Uterus (tissue), 3 donors: ENCODE measurements at regions not wholly inside any gene's neighbourhood (a gene's known extent, or its start where the extent isn't known, plus 50 kb on each side); places are given as distances from the start of the nearest gene placed in this dataset.

ENCODE experiments used
- DNase-seq, 2 donors: peaks; one replicate each; pipeline ENCODE4 v3.0.0-alpha.2; 2019 to 2020
- H3K27ac ChIP-seq, 2 donors: fragments of 200-600 bp; sonication (generic); 1 replicate in 1 of 2; 2 replicates in 1 of 2; pipeline ENCODE4 v1.5.1; 2016 to 2018
- H3K27me3 ChIP-seq, 2 donors: fragments of 200-600 bp; sonication (generic); one replicate each; pipeline ENCODE4 v1.5.1; 2018 to 2019; ENCODE audit warnings: control low read depth in 1 of 2
- H3K36me3 ChIP-seq, 2 donors: fragments of 200-600 bp; sonication (generic); one replicate each; pipeline ENCODE4 v1.5.1; 2019; ENCODE audit warnings: control low read depth in 1 of 2
- H3K4me1 ChIP-seq, 2 donors: fragments of 200-600 bp; sonication (generic); one replicate each; pipeline ENCODE4 v1.5.1; 2018 to 2019; ENCODE audit warnings: control low read depth in 1 of 2
- H3K4me3 ChIP-seq, 2 donors: fragments of 200-600 bp; sonication (generic); 1 replicate in 1 of 2; 2 replicates in 1 of 2; pipeline ENCODE4 v1.5.1; 2018 to 2019; ENCODE audit warnings: mild to moderate bottlenecking in 1 of 2
- H3K9me3 ChIP-seq, 2 donors: fragments of 200-600 bp; sonication (generic); one replicate each; pipeline ENCODE4 v1.5.1; 2019; ENCODE audit warnings: control low read depth in 1 of 2
- CTCF ChIP-seq, 4 experiments: fragments of 200-600 bp in 2 of 4; fragments of 450-650 bp in 2 of 4; sonication (generic) in 2 of 4; IDR thresholded peaks; one replicate each; pipeline ENCODE4 v1.5.1; 2016 to 2019; ENCODE audit warnings: antibody characterized with exemption in 4 of 4, mild to moderate bottlenecking in 2 of 4, moderate library complexity in 1 of 4
- POLR2A ChIP-seq, 2 donors: fragments of 450-650 bp; IDR thresholded peaks; one replicate each; pipeline ENCODE4 v1.6.1; 2016; ENCODE audit warnings: antibody characterized with exemption in 2 of 2, mild to moderate bottlenecking in 1 of 2, moderate library complexity in 1 of 2
- intact Hi-C: fragments of 100-400 bp; cut with DNase I; formaldehyde crosslinking; loops from one replicate; pipeline ENCODE4 v1.15.1; 2023; ENCODE audit warnings: low total_unique reads
- donor health status: DM: yes; HTN: yes; CAD: no.

- intact Hi-C loops = no loop called here
- H3K4me1 ChIP-seq = peaks cover 0 to 5% of the 10 kb centered on the region in 2 donors
- no peaks in the 10 kb centered on the region for H3K27me3 ChIP-seq
- no peak overlapping the region for H3K4me3 ChIP-seq
- H3K9me3 ChIP-seq = no peaks in the 10 kb centered on the region
- no peak for DNase-seq
- H3K36me3 ChIP-seq = no peaks in the 10 kb centered on the region
- TF ChIP-seq POLR2A (IDR thresholded peaks at IDR 0.05) = no peak
- TF ChIP-seq CTCF (IDR thresholded peaks at IDR 0.05) = no peak
- H3K27ac ChIP-seq = no peak overlapping the region
Measured at GRCh38 chr12:67446716-67447115, 177.6 kb downstream of the CAND1 start.

GRCh38 chr12:67447180-67447579 is 178.0 kb downstream of the CAND1 start:
- DNase-seq = no peak
- H3K4me1 ChIP-seq = peaks cover 0 to 3% of the 10 kb centered on the region in 2 donors
- H3K4me3 ChIP-seq = no peak overlapping the region
- H3K27ac ChIP-seq = no peak overlapping the region
- no peaks in the 10 kb centered on the region for H3K27me3 ChIP-seq
- H3K36me3 ChIP-seq = no peaks in the 10 kb centered on the region
- TF ChIP-seq CTCF (IDR thresholded peaks at IDR 0.05) = no peak
- no peak for TF ChIP-seq POLR2A (IDR thresholded peaks at IDR 0.05)
- intact Hi-C loops = no loop called here
- H3K9me3 ChIP-seq = no peaks in the 10 kb centered on the region

GRCh38 chr12:67449591-67450052 is 180.5 kb downstream of the CAND1 start:
- DNase-seq = no peak
- H3K36me3 ChIP-seq = no peaks in the 10 kb centered on the region
- no peak for TF ChIP-seq POLR2A (IDR thresholded peaks at IDR 0.05)
- TF ChIP-seq CTCF (IDR thresholded peaks at IDR 0.05) = no peak
- H3K4me3 ChIP-seq = no peak overlapping the region
- H3K4me1 ChIP-seq = no peaks in the 10 kb centered on the region
- intact Hi-C loops = no loop called here
- no peaks in the 10 kb centered on the region for H3K27me3 ChIP-seq
- H3K9me3 ChIP-seq = no peaks in the 10 kb centered on the region
- no peak overlapping the region for H3K27ac ChIP-seq

DNA sequence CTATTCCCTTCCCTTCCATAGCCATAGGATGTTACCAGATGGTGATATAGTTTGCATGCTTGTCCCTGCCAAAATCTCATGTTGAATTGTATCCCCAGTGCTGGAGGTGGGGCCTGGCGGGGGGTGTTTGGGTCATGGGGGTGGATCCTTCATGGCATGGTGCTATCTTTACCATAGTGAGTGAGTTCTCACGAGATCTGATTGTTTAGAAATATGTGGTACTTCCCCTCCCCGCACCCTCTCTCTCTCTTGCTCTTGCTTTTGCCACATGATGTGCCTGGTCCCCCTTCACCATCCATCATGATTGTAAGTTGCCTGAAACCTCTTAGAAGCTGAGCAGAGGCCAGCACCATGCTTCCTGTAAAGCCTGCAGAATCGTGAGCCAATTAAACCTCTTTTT is 181.3 kb downstream of the CAND1 start:
- intact Hi-C loops = no loop called here
- no peaks in the 10 kb centered on the region for H3K27me3 ChIP-seq
- no peaks in the 10 kb centered on the region for H3K9me3 ChIP-seq
- TF ChIP-seq CTCF (IDR thresholded peaks at IDR 0.05) (no peak), POLR2A (IDR thresholded peaks at IDR 0.05) (no peak)
- H3K4me1 ChIP-seq = no peaks in the 10 kb centered on the region
- H3K4me3 ChIP-seq = no peak overlapping the region
- no peak for DNase-seq
- no peak overlapping the region for H3K27ac ChIP-seq
- no peaks in the 10 kb centered on the region for H3K36me3 ChIP-seq

GRCh38 chr12:67451206-67451605 is 182.0 kb downstream of the CAND1 start:
- Histone ChIP-seq H3K27ac (no peak overlapping the region), H3K9me3 (no peaks in the 10 kb centered on the region), H3K27me3 (no peaks in the 10 kb centered on the region), H3K36me3 (no peaks in the 10 kb centered on the region), H3K4me3 (no peak overlapping the region), H3K4me1 (no peaks in the 10 kb centered on the region)
- intact Hi-C loops = no loop called here
- no peak for DNase-seq
- TF ChIP-seq CTCF (IDR thresholded peaks at IDR 0.05) = no peak
- TF ChIP-seq POLR2A (IDR thresholded peaks at IDR 0.05) = no peak
